ENCODE measurements at regions not wholly inside any gene's neighbourhood (a gene's known extent, or its start where the extent isn't known, plus 50 kb on each side); places are given as distances from the start of the nearest gene placed in this dataset.

DNA sequence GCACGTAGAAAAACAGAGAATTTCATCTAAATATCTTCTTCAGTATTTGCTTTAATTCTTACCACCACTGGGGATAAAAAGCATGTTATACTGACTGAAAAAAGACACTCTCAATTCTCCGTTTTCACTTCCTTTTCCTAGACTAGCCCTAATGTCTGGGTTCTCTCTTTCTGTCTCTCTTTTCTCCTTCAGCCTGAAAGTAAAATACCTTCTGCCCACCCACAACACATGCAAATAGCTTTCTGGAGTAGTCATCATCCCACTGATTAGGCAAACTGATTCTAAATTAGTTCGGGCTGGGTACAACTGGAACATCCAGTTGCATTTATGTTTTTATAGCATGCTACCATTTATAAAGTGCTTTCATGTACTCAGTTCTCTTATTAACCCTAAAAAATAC lies 142.4 kb upstream of the ANKRD50 start:
- no peak for ATAC-seq
- Histone ChIP-seq H3K9me3 (replicated peaks; ENCODE audit: control insufficient read depth, insufficient read depth, low read depth, low read length) (no peaks in the 10 kb centered on the region), H4K20me1 (replicated peaks; ENCODE audit: control insufficient read depth, insufficient read depth, low read length) (no peaks in the 10 kb centered on the region), H3K27ac (ENCODE audit: extremely low read depth, low read depth, low read length) (no peak overlapping the region), H3K4me3 (no peak overlapping the region), H3K4me2 (ENCODE audit: insufficient read depth, low read length) (no peak overlapping the region), H3K4me1 (replicated peaks in 1 of 2; ENCODE audit: control insufficient read depth in 2 of 2, insufficient read depth in 2 of 2, low read length in 2 of 2) (no peaks in the 10 kb centered on the region), H3K9ac (ENCODE audit: insufficient read depth in 1 of 2, low read depth in 2 of 2, low read length in 2 of 2) (no peak overlapping the region), H2AFZ (ENCODE audit: low read depth, low read length) (no peak overlapping the region), H3K27me3 (ENCODE audit: control insufficient read depth in 2 of 2, insufficient read depth in 2 of 2, low read length in 2 of 2) (no peaks in the 10 kb centered on the region), H3K9me1 (ENCODE audit: control insufficient read depth, insufficient read depth, low read length) (no peaks in the 10 kb centered on the region), H3K79me2 (ENCODE audit: control insufficient read depth, insufficient read depth, low read length) (no peaks in the 10 kb centered on the region), H3K36me3 (ENCODE audit: control insufficient read depth, insufficient read depth, low read length) (no peaks in the 10 kb centered on the region)
- DNase-seq (ENCODE audit: extremely low read depth in 1 of 4, low spot score in 3 of 4) = no peak
- intact Hi-C loops (cut with micrococcal nuclease) (no loop called here), in situ Hi-C loops (cut with MboI) (no loop called here)
- ChIA-PET POLR2A (no interaction called here), CTCF (ENCODE audit: low intra/inter-chr PET ratio) (no interaction called here)
- TF ChIP-seq ZNF354B (CRISPR knock-in tag; IDR thresholded peaks at IDR 0.05) = no peak
- no peak for TF ChIP-seq GATAD2A (IDR thresholded peaks at IDR 0.05)
- no peak for TF ChIP-seq ZNF79 (CRISPR knock-in tag; IDR thresholded peaks at IDR 0.05; ENCODE audit: low read depth)
- no TSS peak for BruUV-seq (replicated peaks)
- FAIRE-seq = no peak
- 3% methylated on average over 3 of the region's 3 CpGs for WGBS (ENCODE audit: insufficient coverage, low coverage, missing lambda C conversion rate)

GRCh38 chr4:124851741-124852140 lies 139.2 kb upstream of the ANKRD50 start:
- Histone ChIP-seq H3K4me3 (no peak overlapping the region), H3K27me3 (ENCODE audit: control insufficient read depth in 2 of 2, insufficient read depth in 2 of 2, low read length in 2 of 2) (no peaks in the 10 kb centered on the region), H3K9ac (ENCODE audit: insufficient read depth in 1 of 2, low read depth in 2 of 2, low read length in 2 of 2) (no peak overlapping the region), H3K9me3 (replicated peaks; ENCODE audit: control insufficient read depth, insufficient read depth, low read depth, low read length) (no peaks in the 10 kb centered on the region), H3K79me2 (ENCODE audit: control insufficient read depth, insufficient read depth, low read length) (no peaks in the 10 kb centered on the region), H3K9me1 (ENCODE audit: control insufficient read depth, insufficient read depth, low read length) (no peaks in the 10 kb centered on the region), H3K4me2 (ENCODE audit: insufficient read depth, low read length) (no peak overlapping the region), H3K27ac (ENCODE audit: extremely low read depth, low read depth, low read length) (no peak overlapping the region), H4K20me1 (replicated peaks; ENCODE audit: control insufficient read depth, insufficient read depth, low read length) (no peaks in the 10 kb centered on the region), H3K36me3 (ENCODE audit: control insufficient read depth, insufficient read depth, low read length) (no peaks in the 10 kb centered on the region), H2AFZ (ENCODE audit: low read depth, low read length) (no peak overlapping the region), H3K4me1 (replicated peaks in 1 of 2; ENCODE audit: control insufficient read depth in 2 of 2, insufficient read depth in 2 of 2, low read length in 2 of 2) (no peaks in the 10 kb centered on the region)
- ATAC-seq = no peak
- no TSS peak for BruUV-seq (replicated peaks)
- CTCF ChIA-PET (ENCODE audit: low intra/inter-chr PET ratio) = no interaction called here
- in situ Hi-C loops (cut with MboI) (no loop called here), intact Hi-C loops (cut with micrococcal nuclease) (no loop called here)
- WGBS (ENCODE audit: insufficient coverage, low coverage, missing lambda C conversion rate) = 3% methylated on average over 2 of the region's 2 CpGs
- POLR2A ChIA-PET = no interaction called here
- no peak for FAIRE-seq
- no peak for DNase-seq (ENCODE audit: extremely low read depth in 1 of 4, low spot score in 3 of 4)
- TF ChIP-seq, protein P1, sequence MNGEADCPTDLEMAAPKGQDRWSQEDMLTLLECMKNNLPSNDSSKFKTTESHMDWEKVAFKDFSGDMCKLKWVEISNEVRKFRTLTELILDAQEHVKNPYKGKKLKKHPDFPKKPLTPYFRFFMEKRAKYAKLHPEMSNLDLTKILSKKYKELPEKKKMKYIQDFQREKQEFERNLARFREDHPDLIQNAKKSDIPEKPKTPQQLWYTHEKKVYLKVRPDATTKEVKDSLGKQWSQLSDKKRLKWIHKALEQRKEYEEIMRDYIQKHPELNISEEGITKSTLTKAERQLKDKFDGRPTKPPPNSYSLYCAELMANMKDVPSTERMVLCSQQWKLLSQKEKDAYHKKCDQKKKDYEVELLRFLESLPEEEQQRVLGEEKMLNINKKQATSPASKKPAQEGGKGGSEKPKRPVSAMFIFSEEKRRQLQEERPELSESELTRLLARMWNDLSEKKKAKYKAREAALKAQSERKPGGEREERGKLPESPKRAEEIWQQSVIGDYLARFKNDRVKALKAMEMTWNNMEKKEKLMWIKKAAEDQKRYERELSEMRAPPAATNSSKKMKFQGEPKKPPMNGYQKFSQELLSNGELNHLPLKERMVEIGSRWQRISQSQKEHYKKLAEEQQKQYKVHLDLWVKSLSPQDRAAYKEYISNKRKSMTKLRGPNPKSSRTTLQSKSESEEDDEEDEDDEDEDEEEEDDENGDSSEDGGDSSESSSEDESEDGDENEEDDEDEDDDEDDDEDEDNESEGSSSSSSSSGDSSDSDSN (IDR thresholded peaks at IDR 0.05; ENCODE audit: borderline replicate concordance in 1 of 2, low read depth in 2 of 2, low read length in 2 of 2) = no peak
- TF ChIP-seq CREB3 (tag; conservative IDR thresholded peaks at IDR 0.05; ENCODE audit: low read depth) = no peak
- TF ChIP-seq ZNF57 (CRISPR knock-in tag; IDR thresholded peaks at IDR 0.05) = no peak
- TF ChIP-seq ZNF217 (CRISPR knock-in tag; IDR thresholded peaks at IDR 0.05) = no peak
- no peak for TF ChIP-seq NCOA6 (IDR thresholded peaks at IDR 0.05)
- no peak for TF ChIP-seq RBM25 (IDR thresholded peaks at IDR 0.05; ENCODE audit: low read depth, low read length, severe bottlenecking)
- no peak for TF ChIP-seq ZNF583 (CRISPR knock-in tag; IDR thresholded peaks at IDR 0.05)
- no peak for TF ChIP-seq MEF2D (tag; conservative IDR thresholded peaks at IDR 0.05; ENCODE audit: low read depth)
- no peak for TF ChIP-seq KAT7 (CRISPR knock-in tag; IDR thresholded peaks at IDR 0.05; ENCODE audit: borderline replicate concordance)
- TF ChIP-seq EWSR1 (IDR thresholded peaks at IDR 0.05; ENCODE audit: borderline replicate concordance, low read depth, partially characterized antibody) = no peak
- no peak for TF ChIP-seq KAT8 (IDR thresholded peaks at IDR 0.05; ENCODE audit: low read depth)
- TF ChIP-seq THRAP3 (IDR thresholded peaks at IDR 0.05; ENCODE audit: borderline replicate concordance) = no peak
